ENCODE measurements at regions not wholly inside any gene's neighbourhood (a gene's known extent, or its start where the extent isn't known, plus 50 kb on each side); places are given as distances from the start of the nearest gene placed in this dataset.

- no peaks in the 10 kb centered on the region for H3K27me3 ChIP-seq (replicated peaks in 2 of 5; ENCODE audit: control insufficient read depth in 4 of 5, insufficient read depth in 5 of 5, low read length in 4 of 5)
- POLR2A ChIA-PET, result no interaction called here
- H3K4me3 ChIP-seq (ENCODE audit: control insufficient read depth in 1 of 7, extremely low read depth in 1 of 7, insufficient read depth in 4 of 7, low read depth in 2 of 7, low read length in 6 of 7), result no peak overlapping the region
- H3K9me3 ChIP-seq (ENCODE audit: control extremely low read depth in 1 of 5, control insufficient read depth in 4 of 5, insufficient read depth in 2 of 5, low read depth in 1 of 5, low read length in 4 of 5), result peaks cover 0 to 2% (median 0%) of the 10 kb centered on the region in 5 experiments
- WGBS (ENCODE audit: insufficient coverage), result no CpG with 5 or more reads among the region's 3 CpGs
- H3K27ac ChIP-seq (ENCODE audit: insufficient read depth in 1 of 2, low read depth in 1 of 2, low read length in 2 of 2, poor library complexity in 1 of 2, severe bottlenecking in 2 of 2), result peak overlapping the region in 1 of 2 experiments; percentile 49
- CTCF ChIA-PET, result interaction anchor here (1.9 kb wide), 1 partner anchor 51 kb away, joined by 7 read pairs; the partner anchor contains the start of gene FNDC3B
- H3K4me1 ChIP-seq (ENCODE audit: control extremely low read depth in 1 of 4, control insufficient read depth in 4 of 4, insufficient read depth in 4 of 4, low read length in 3 of 4), result peaks cover 11 to 38% (median 21%) of the 10 kb centered on the region in 4 experiments
- no peak for DNase-seq
- no peaks in the 10 kb centered on the region for H3K36me3 ChIP-seq (ENCODE audit: control insufficient read depth in 4 of 4, insufficient read depth in 4 of 4, low read length in 3 of 4)
These were observed 52.4 kb upstream of the FNDC3B start for GRCh38 chr3:171986757-171987518.

Measured in common myeloid progenitor, CD34-positive (primary cell).